ENCODE measurements at regions not wholly inside any gene's neighbourhood (a gene's known extent, or its start where the extent isn't known, plus 50 kb on each side); places are given as distances from the start of the nearest gene placed in this dataset.
"Not testable (repeated sequence)": the region's sequence is repeated elsewhere in the genome, so short reads cannot be mapped to it uniquely, and the experiment has no call there.

- H3K36me3 ChIP-seq, result no peaks in the 10 kb centered on the region
- no peak for DNase-seq
- H3K4me3 ChIP-seq, result no peak overlapping the region
- peaks cover 0 to 33% (median 22%) of the 10 kb centered on the region in 4 donors for H3K4me1 ChIP-seq
- no peaks in the 10 kb centered on the region for H3K9me3 ChIP-seq
- no peaks in the 10 kb centered on the region for H3K27me3 ChIP-seq
- 68 to 69% methylated on average over 13 of the region's 13 CpGs for WGBS, 2 donors
- H3K27ac ChIP-seq, result no peak overlapping the region
- intact Hi-C loops (cut with DNase I), result no loop called here
- TF ChIP-seq POLR2A (IDR thresholded peaks at IDR 0.05), result no peak
- no peak for TF ChIP-seq CTCF (IDR thresholded peaks at IDR 0.05)
Observed at GRCh38 chr11:115607621-115608221, 103.5 kb upstream of the CADM1 start.

- Histone ChIP-seq H3K27ac (no peak overlapping the region), H3K27me3 (no peaks in the 10 kb centered on the region), H3K9me3 (no peaks in the 10 kb centered on the region), H3K36me3 (no peaks in the 10 kb centered on the region), H3K4me1 (peaks cover 0 to 24% (median 22%) of the 10 kb centered on the region in 4 donors), H3K4me3 (no peak overlapping the region)
- intact Hi-C loops (cut with DNase I), result no loop called here
- WGBS, 2 donors, result 60 to 73% methylated on average over 11 of the region's 11 CpGs
- DNase-seq, result no peak
- TF ChIP-seq POLR2A (IDR thresholded peaks at IDR 0.05) (no peak), POLR2AphosphoS5 (IDR thresholded peaks at IDR 0.05) (no peak), CTCF (IDR thresholded peaks at IDR 0.05) (no peak), EP300 (IDR thresholded peaks at IDR 0.05) (no peak)
Observed at GRCh38 chr11:115606498-115607220, 102.4 kb upstream of the CADM1 start.

- H3K9me3 ChIP-seq, result no peaks in the 10 kb centered on the region
- intact Hi-C loops (cut with DNase I), result no loop called here
- H3K27ac ChIP-seq, result no peak overlapping the region
- no peaks in the 10 kb centered on the region for H3K36me3 ChIP-seq
- 72 to 75% methylated on average over 16 of the region's 16 CpGs for whole genome bisulfite sequencing, 2 donors
- H3K4me1 ChIP-seq, result peaks cover 0 to 24% (median 22%) of the 10 kb centered on the region in 4 donors
- H3K27me3 ChIP-seq, result no peaks in the 10 kb centered on the region
- TF ChIP-seq POLR2AphosphoS5 (IDR thresholded peaks at IDR 0.05) (no peak), CTCF (IDR thresholded peaks at IDR 0.05) (no peak), POLR2A (IDR thresholded peaks at IDR 0.05) (no peak), EP300 (IDR thresholded peaks at IDR 0.05) (no peak)
- DNase-seq, result no peak
- H3K4me3 ChIP-seq, result no peak overlapping the region
Observed at GRCh38 chr11:115605871-115606497, 101.8 kb upstream of the CADM1 start.

- H3K27me3 ChIP-seq; H3K9me3 ChIP-seq; intact Hi-C loops (cut with DNase I); DNase-seq; H3K4me3 ChIP-seq; H3K36me3 ChIP-seq; H3K27ac ChIP-seq: not testable (repeated sequence)
- H3K4me1 ChIP-seq, result peaks cover 0 to 24% (median 22%) of the 10 kb centered on the region in 4 donors
- WGBS, 2 donors, result 88 to 94% methylated on average over 5 of the region's 5 CpGs
Observed at GRCh38 chr11:115605397-115605796, 101.2 kb upstream of the CADM1 start.

GRCh38 chr11:115599125-115599524 is 94.9 kb upstream of the CADM1 start:
- no peak for TF ChIP-seq POLR2A (IDR thresholded peaks at IDR 0.05)
- no peak for TF ChIP-seq EP300 (IDR thresholded peaks at IDR 0.05)
- TF ChIP-seq POLR2AphosphoS5 (IDR thresholded peaks at IDR 0.05), result no peak
- TF ChIP-seq CTCF (IDR thresholded peaks at IDR 0.05), result no peak
- H3K36me3 ChIP-seq, result no peaks in the 10 kb centered on the region
- H3K4me1 ChIP-seq, result no peaks in the 10 kb centered on the region
- no peak overlapping the region for H3K27ac ChIP-seq
- 31 to 57% methylated on average over 1 of the region's 1 CpG for WGBS, 2 donors
- H3K27me3 ChIP-seq, result no peaks in the 10 kb centered on the region
- DNase-seq, result no peak
- intact Hi-C loops (cut with DNase I), result no loop called here
- H3K4me3 ChIP-seq, result no peak overlapping the region
- H3K9me3 ChIP-seq, result no peaks in the 10 kb centered on the region
